Fibroblast of lung (primary cell): ENCODE measurements at regions not wholly inside any gene's neighbourhood (a gene's known extent, or its start where the extent isn't known, plus 50 kb on each side); places are given as distances from the start of the nearest gene placed in this dataset.

Source experiments
- CTCF ChIP-seq, 2 donors: IDR thresholded peaks in 1 of 2; conservative IDR thresholded peaks in 1 of 2; 1 replicate in 1 of 2; 2 replicates in 1 of 2; pipeline ENCODE4 v1.5.1; 2011 to 2012; ENCODE audit warnings: low read length in 2 of 2, control low read depth in 1 of 2, inconsistent platforms in 1 of 2, low read depth in 1 of 2, mild to moderate bottlenecking in 1 of 2
- EZH2 ChIP-seq: IDR thresholded peaks from 2 replicates; pipeline ENCODE4 v1.5.1; 2012; ENCODE audit warnings: low read length, control low read depth, mild to moderate bottlenecking; ENCODE audit errors: missing control alignments

GRCh38 chr14:101469382-101470247, 91.7 kb upstream of the DIO3 start:
- TF ChIP-seq CTCF (conservative IDR thresholded peaks at IDR 0.05 in 1 of 2, IDR thresholded peaks at IDR 0.05 in 1 of 2; ENCODE audit: low read depth in 1 of 2, low read length in 2 of 2) (no peak), EZH2 (no peak)
